Activated CD8-positive, alpha-beta T cell treated with anti-CD3 and anti-CD28 coated beads, Interleukin-2, amount 10 ng/mL, durations not matched to agents 7 days and 5 days (primary cell): ENCODE measurements at regions not wholly inside any gene's neighbourhood (a gene's known extent, or its start where the extent isn't known, plus 50 kb on each side); places are given as distances from the start of the nearest gene placed in this dataset.

Experiments used
- ATAC-seq: fragments of 150-1000 bp; cut with Tn5 transposase; one replicate; pipeline ENCODE4 v1.10.0; 2021; ENCODE audit warnings: moderate library complexity
- CTCF ChIA-PET: fragments of 350-600 bp; sonication (Branson Sonifier 250); formaldehyde crosslinking; loops from one replicate; lab custom pipeline; 2021; ENCODE audit warnings: antibody characterized with exemption; lab: Charles Lee
- POLR2A ChIA-PET: fragments of 350-600 bp; sonication (Branson Sonifier 250); formaldehyde crosslinking; loops from one replicate; lab custom pipeline; 2021; ENCODE audit warnings: antibody characterized with exemption; lab: Charles Lee
- DNase-seq: peaks from one replicate; pipeline ENCODE4 v3.0.0-alpha.2; 2020
- H3K27ac Mint-ChIP-seq: one replicate; pipeline ENCODE4 v1.8.0; 2021; ENCODE audit warnings: mild to moderate bottlenecking, mixed read lengths
- H3K27me3 Mint-ChIP-seq: one replicate; pipeline ENCODE4 v1.8.0; 2021; ENCODE audit warnings: low read depth, mixed read lengths
- H3K36me3 Mint-ChIP-seq: one replicate; pipeline ENCODE4 v1.8.0; 2021; ENCODE audit warnings: low read depth, mixed read lengths
- H3K4me1 Mint-ChIP-seq: one replicate; pipeline ENCODE4 v1.8.0; 2021; ENCODE audit warnings: low read depth, mixed read lengths
- H3K4me3 Mint-ChIP-seq: one replicate; pipeline ENCODE4 v1.8.0; 2021; ENCODE audit warnings: mild to moderate bottlenecking, mixed read lengths
- H3K9me3 Mint-ChIP-seq: one replicate; pipeline ENCODE4 v1.8.0; 2022; ENCODE audit warnings: mixed read lengths; ENCODE audit not compliant: insufficient read depth

DNA sequence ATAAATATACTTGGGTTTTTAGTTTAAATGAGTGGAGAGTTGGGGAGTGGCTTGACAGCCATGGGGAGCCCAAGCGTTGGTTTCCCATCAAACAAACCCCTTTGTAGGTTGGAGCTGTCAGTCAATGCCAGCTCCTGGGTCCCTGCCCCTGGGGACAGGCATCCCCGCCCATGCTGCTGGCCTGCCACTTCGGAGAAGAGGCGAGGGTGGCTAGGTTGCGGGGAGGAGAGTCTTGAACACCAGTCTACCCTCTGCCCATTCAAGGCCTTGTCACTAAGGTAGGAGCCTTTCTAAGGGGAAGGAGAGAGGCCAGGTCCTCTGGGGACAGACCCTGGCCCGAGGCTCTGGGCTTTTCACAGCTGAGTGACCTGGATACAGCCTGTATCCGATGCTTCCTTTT, 211.9 kb upstream of the CADM1 start:
- ChIA-PET POLR2A (no interaction called here), CTCF (no interaction called here)
- DNase-seq: no peak
- Mint-ChIP-seq H3K4me3 (no peak overlapping the region), H3K4me1 (no peaks in the 10 kb centered on the region), H3K36me3 (no peaks in the 10 kb centered on the region), H3K27ac (no peak overlapping the region), H3K27me3 (no peaks in the 10 kb centered on the region), H3K9me3 (no peaks in the 10 kb centered on the region)
- no peak for ATAC-seq

- H3K4me1 Mint-ChIP-seq: no peaks in the 10 kb centered on the region
- POLR2A ChIA-PET: no interaction called here
- CTCF ChIA-PET: no interaction called here
Observed at GRCh38 chr11:115715251-115715770, 211.1 kb upstream of the CADM1 start.

DNA sequence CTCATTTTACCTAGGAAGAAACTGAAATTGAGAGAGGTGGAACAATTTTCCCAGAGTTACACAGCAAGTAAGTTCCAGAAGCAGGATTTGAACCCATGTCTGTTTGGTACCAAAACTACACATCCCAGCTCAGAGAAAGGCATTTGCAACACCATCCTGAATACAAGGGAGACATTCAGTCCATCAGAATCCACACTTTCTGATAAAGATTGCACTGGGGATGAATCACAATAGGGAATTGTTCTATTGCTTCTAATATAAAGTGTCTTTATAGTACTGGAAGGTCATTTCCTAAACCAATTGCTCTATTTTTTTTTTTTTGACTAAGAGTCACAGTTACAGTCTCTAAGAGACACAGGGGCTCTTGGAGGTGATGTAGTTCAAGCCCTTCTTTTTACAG, 208.1 kb upstream of the CADM1 start:
- Mint-ChIP-seq H3K9me3 (no peaks in the 10 kb centered on the region), H3K27me3 (no peaks in the 10 kb centered on the region), H3K4me3 (no peak overlapping the region), H3K27ac (no peak overlapping the region), H3K4me1 (no peaks in the 10 kb centered on the region), H3K36me3 (no peaks in the 10 kb centered on the region)
- POLR2A ChIA-PET: no interaction called here
- DNase-seq (no peak), ATAC-seq (no peak)
- CTCF ChIA-PET: no interaction called here

More at GRCh38 chr11:115715251-115715770, 211.1 kb upstream of the CADM1 start:
- Mint-ChIP-seq H3K27me3 (no peaks in the 10 kb centered on the region), H3K36me3 (no peaks in the 10 kb centered on the region), H3K9me3 (no peaks in the 10 kb centered on the region), H3K27ac (no peak overlapping the region), H3K4me3 (no peak overlapping the region)
- ATAC-seq (no peak), DNase-seq (no peak)

DNA sequence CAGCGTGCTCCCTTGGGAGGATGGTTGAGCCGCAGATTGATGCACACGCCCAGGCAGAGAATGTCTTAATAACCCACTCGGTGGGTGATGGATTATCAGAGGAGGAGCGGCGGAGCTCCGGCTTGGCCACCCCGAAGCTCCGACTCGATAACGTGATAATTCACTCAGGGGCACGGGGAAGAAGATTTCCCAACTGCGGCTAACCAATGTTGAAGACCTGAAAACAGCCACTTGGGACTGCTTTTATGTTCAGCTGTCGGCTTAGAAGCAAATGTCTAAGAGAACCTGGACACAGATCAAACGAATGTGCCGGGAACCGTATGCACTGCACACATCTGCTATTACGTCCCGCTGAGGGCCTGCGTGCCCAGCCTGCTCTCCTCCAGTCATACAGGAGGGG, 206.8 kb upstream of the CADM1 start:
- Mint-ChIP-seq H3K4me3 (no peak overlapping the region), H3K27me3 (no peaks in the 10 kb centered on the region), H3K9me3 (no peaks in the 10 kb centered on the region), H3K4me1 (no peaks in the 10 kb centered on the region), H3K36me3 (no peaks in the 10 kb centered on the region), H3K27ac (no peak overlapping the region)
- ChIA-PET POLR2A (no interaction called here), CTCF (no interaction called here)
- ATAC-seq: no peak
- no peak for DNase-seq

DNA sequence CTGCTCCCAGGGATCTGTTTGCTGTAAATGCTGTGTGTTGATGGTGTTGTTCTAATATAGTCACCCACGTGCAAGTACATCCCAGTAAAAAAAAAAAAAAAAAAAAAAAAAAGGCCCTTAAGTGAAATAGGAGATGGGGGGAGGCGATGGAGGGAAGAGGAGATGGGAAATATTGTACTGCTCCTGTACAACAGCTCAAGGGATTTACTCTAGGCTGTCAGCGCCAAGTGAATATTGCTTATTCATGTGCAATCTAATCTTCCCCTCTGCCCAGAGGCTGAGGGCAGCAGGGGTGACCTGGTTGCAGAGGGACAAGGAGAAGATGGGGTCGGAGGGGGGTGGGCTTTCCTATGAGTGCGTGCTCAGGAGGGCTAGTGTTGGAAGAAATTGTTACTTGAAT, 206.2 kb upstream of the CADM1 start:
- Mint-ChIP-seq H3K9me3 (no peaks in the 10 kb centered on the region), H3K27me3 (no peaks in the 10 kb centered on the region), H3K36me3 (no peaks in the 10 kb centered on the region), H3K4me3 (no peak overlapping the region), H3K27ac (no peak overlapping the region), H3K4me1 (no peaks in the 10 kb centered on the region)
- ATAC-seq (no peak), DNase-seq (no peak)
- ChIA-PET CTCF (no interaction called here), POLR2A (no interaction called here)

- no peak overlapping the region for H3K4me3 Mint-ChIP-seq
- DNase-seq: no peak
- H3K27ac Mint-ChIP-seq: no peak overlapping the region
- POLR2A ChIA-PET: no interaction called here
- no peaks in the 10 kb centered on the region for H3K36me3 Mint-ChIP-seq
- ATAC-seq: no peak
- H3K4me1 Mint-ChIP-seq: no peaks in the 10 kb centered on the region
- CTCF ChIA-PET: no interaction called here
- H3K9me3 Mint-ChIP-seq: no peaks in the 10 kb centered on the region
- no peaks in the 10 kb centered on the region for H3K27me3 Mint-ChIP-seq
Observed at GRCh38 chr11:115709297-115709696, 205.1 kb upstream of the CADM1 start.

- no peak overlapping the region for H3K4me3 Mint-ChIP-seq
- H3K27ac Mint-ChIP-seq: no peak overlapping the region
- DNase-seq (no peak), ATAC-seq (no peak)
- ChIA-PET CTCF (no interaction called here), POLR2A (no interaction called here)
- H3K27me3 Mint-ChIP-seq: no peaks in the 10 kb centered on the region
- H3K4me1 Mint-ChIP-seq: no peaks in the 10 kb centered on the region
- H3K9me3 Mint-ChIP-seq: no peaks in the 10 kb centered on the region
- H3K36me3 Mint-ChIP-seq: no peaks in the 10 kb centered on the region
Observed at GRCh38 chr11:115707180-115707905, 203.1 kb upstream of the CADM1 start.

- no peaks in the 10 kb centered on the region for H3K9me3 Mint-ChIP-seq
- ATAC-seq (no peak), DNase-seq (no peak)
- no peaks in the 10 kb centered on the region for H3K4me1 Mint-ChIP-seq
- no peaks in the 10 kb centered on the region for H3K27me3 Mint-ChIP-seq
- ChIA-PET POLR2A (no interaction called here), CTCF (no interaction called here)
- no peaks in the 10 kb centered on the region for H3K36me3 Mint-ChIP-seq
- H3K4me3 Mint-ChIP-seq: no peak overlapping the region
- no peak overlapping the region for H3K27ac Mint-ChIP-seq
Observed at GRCh38 chr11:115706626-115707135, 202.5 kb upstream of the CADM1 start.

GRCh38 chr11:115705200-115705599, 201.0 kb upstream of the CADM1 start:
- H3K9me3 Mint-ChIP-seq: no peaks in the 10 kb centered on the region
- no peaks in the 10 kb centered on the region for H3K27me3 Mint-ChIP-seq
- H3K36me3 Mint-ChIP-seq: no peaks in the 10 kb centered on the region
- no peak overlapping the region for H3K4me3 Mint-ChIP-seq
- ChIA-PET CTCF (no interaction called here), POLR2A (no interaction called here)
- ATAC-seq: no peak
- H3K27ac Mint-ChIP-seq: no peak overlapping the region
- H3K4me1 Mint-ChIP-seq: no peaks in the 10 kb centered on the region
- no peak for DNase-seq

GRCh38 chr11:115700981-115701875, 197.0 kb upstream of the CADM1 start:
- no peaks in the 10 kb centered on the region for H3K4me1 Mint-ChIP-seq
- H3K36me3 Mint-ChIP-seq: no peaks in the 10 kb centered on the region
- DNase-seq (no peak), ATAC-seq (no peak)
- no peak overlapping the region for H3K27ac Mint-ChIP-seq
- H3K9me3 Mint-ChIP-seq: no peaks in the 10 kb centered on the region
- H3K4me3 Mint-ChIP-seq: no peak overlapping the region
- no peaks in the 10 kb centered on the region for H3K27me3 Mint-ChIP-seq
- POLR2A ChIA-PET: no interaction called here
- CTCF ChIA-PET: no interaction called here

DNA sequence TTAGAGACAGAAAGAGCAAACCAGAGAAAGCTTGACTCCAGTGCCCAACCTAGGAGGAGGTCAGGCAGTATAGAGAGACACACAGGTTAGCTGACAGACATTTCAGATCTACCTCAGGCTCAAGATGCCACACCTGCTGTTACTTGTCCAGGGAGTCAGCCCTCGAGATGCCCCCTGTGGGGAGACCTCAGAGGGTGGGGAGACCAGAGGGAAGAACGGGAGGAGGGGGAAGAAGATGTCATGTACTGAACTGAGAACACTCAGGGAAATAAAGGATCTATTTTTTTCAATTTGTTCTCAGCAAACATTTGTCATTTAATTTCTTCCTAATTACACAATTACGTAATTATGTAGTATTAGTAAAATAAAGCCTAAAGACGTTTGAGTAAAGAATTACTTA, 196.3 kb upstream of the CADM1 start:
- Mint-ChIP-seq H3K36me3 (no peaks in the 10 kb centered on the region), H3K9me3 (no peaks in the 10 kb centered on the region), H3K4me3 (no peak overlapping the region), H3K27me3 (no peaks in the 10 kb centered on the region), H3K27ac (no peak overlapping the region), H3K4me1 (no peaks in the 10 kb centered on the region)
- CTCF ChIA-PET: no interaction called here
- POLR2A ChIA-PET: no interaction called here
- ATAC-seq: no peak
- no peak for DNase-seq

DNA sequence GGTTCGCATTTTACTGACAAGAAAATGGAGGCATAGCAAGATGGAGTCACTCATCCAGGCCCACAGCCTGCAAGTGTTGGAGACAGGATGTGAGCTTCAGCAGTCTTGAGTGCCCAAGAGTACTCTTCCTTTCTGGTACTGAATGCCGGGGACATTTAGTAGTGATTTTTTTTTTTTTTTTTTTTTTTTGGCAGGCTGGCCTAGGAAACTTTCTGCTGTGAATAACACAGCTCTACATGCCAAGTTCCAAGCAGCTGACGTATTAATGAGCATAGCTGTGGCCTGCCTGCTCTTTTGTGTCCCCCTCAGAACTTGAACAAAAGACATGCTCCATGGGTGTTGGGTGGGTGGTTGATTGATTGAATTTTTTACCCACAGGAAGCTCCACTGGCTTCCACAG, 195.5 kb upstream of the CADM1 start:
- no peak overlapping the region for H3K27ac Mint-ChIP-seq

More for the DNA sequence above, 195.5 kb upstream of the CADM1 start:
- no peak for ATAC-seq
- no peak for DNase-seq
- Mint-ChIP-seq H3K4me3 (no peak overlapping the region), H3K4me1 (no peaks in the 10 kb centered on the region), H3K9me3 (no peaks in the 10 kb centered on the region), H3K27me3 (no peaks in the 10 kb centered on the region), H3K36me3 (no peaks in the 10 kb centered on the region)
- POLR2A ChIA-PET: no interaction called here
- CTCF ChIA-PET: no interaction called here
